IMR-90 (cell line): ENCODE measurements at regions not wholly inside any gene's neighbourhood (a gene's known extent, or its start where the extent isn't known, plus 50 kb on each side); places are given as distances from the start of the nearest gene placed in this dataset.

Source experiments
- ATAC-seq: fragments of 200-7000 bp; cut with Tn5 transposase; 2 replicates; pipeline ENCODE4 v1.9.1; 2020; ENCODE audit warnings: low read depth, mild to moderate bottlenecking, moderate library complexity
- BruUV-seq: library from RNA; stranded (reverse); fragments of 400-500 nt; replicated peaks from 2 replicates; lab custom pipeline; 2021; lab: Mats Ljungman, UMichigan
- CTCF ChIA-PET: fragments of 300-600 bp; formaldehyde crosslinking; extraction: SDS; loops from one replicate; lab custom pipeline; 2021; ENCODE audit warnings: antibody characterized with exemption; lab: Yijun Ruan, JAX
- POLR2A ChIA-PET: fragments of 300-600 bp; sonication (Branson Sonifier 250); formaldehyde crosslinking; loops from one replicate; lab custom pipeline; 2022; ENCODE audit warnings: antibody characterized with exemption; ENCODE audit not compliant: unreplicated experiment; lab: Charles Lee
- DNase-seq: peaks from one replicate; pipeline ENCODE4 v3.0.0; 2013
- H2AFZ ChIP-seq: replicated peaks from 2 replicates; pipeline ENCODE3; 2013; ENCODE audit warnings: low read length, mild to moderate bottlenecking; ENCODE audit not compliant: poor library complexity
- H2AK5ac ChIP-seq: 2 replicates; pipeline ENCODE4 v1.6.1; 2013; ENCODE audit warnings: low read depth, low read length, inconsistent platforms
- H2AK9ac ChIP-seq: replicated peaks from 2 replicates; pipeline ENCODE3; 2013; ENCODE audit warnings: mild to moderate bottlenecking, low read depth, low read length, moderate library complexity; ENCODE audit not compliant: poor library complexity
- H2BK120ac ChIP-seq: 2 replicates; pipeline ENCODE4 v1.6.1; 2013; ENCODE audit warnings: low read depth, low read length, inconsistent platforms
- H2BK15ac ChIP-seq: 3 replicates; pipeline ENCODE4 v1.6.1; 2013; ENCODE audit warnings: low read depth, low read length, inconsistent platforms
- H2BK20ac ChIP-seq: 2 replicates; pipeline ENCODE4 v1.6.1; 2013; ENCODE audit warnings: low read depth, mild to moderate bottlenecking, inconsistent platforms, low read length, moderate library complexity
- H2BK5ac ChIP-seq: 2 replicates; pipeline ENCODE4 v1.6.1; 2013; ENCODE audit warnings: mild to moderate bottlenecking, low read depth, low read length, inconsistent platforms; ENCODE audit not compliant: poor library complexity, severe bottlenecking
- H3K14ac ChIP-seq: replicated peaks from 2 replicates; pipeline ENCODE4 v1.6.1; 2013; ENCODE audit warnings: low read depth, low read length, inconsistent platforms
- H3K18ac ChIP-seq: 2 replicates; pipeline ENCODE4 v1.6.1; 2013; ENCODE audit warnings: low read depth, low read length, control low read depth
- H3K23ac ChIP-seq: 2 replicates; pipeline ENCODE4 v1.6.1; 2013; ENCODE audit warnings: low read depth, low read length, inconsistent platforms
- H3K27ac ChIP-seq: 2 replicates; pipeline ENCODE4 v1.5.1; 2013; ENCODE audit warnings: mild to moderate bottlenecking, control low read depth, low read length; ENCODE audit not compliant: insufficient read depth
- H3K27me3 ChIP-seq: 2 replicates; pipeline ENCODE4 v1.6.1; 2013; ENCODE audit warnings: low read length; ENCODE audit not compliant: control insufficient read depth, insufficient read depth
- H3K36me3 ChIP-seq: 2 replicates; pipeline ENCODE4 v1.6.1; 2013; ENCODE audit warnings: low read length, mixed read lengths; ENCODE audit not compliant: control insufficient read depth, insufficient read depth
- H3K4ac ChIP-seq: 2 replicates; pipeline ENCODE4 v1.6.1; 2013; ENCODE audit warnings: low read depth, low read length, inconsistent platforms
- H3K4me1 ChIP-seq: 2 replicates; pipeline ENCODE4 v1.6.1; 2013; ENCODE audit warnings: low read length, mixed read lengths; ENCODE audit not compliant: control insufficient read depth, insufficient read depth
- H3K4me2 ChIP-seq: 2 replicates; pipeline ENCODE4 v1.6.1; 2013; ENCODE audit warnings: low read depth, mild to moderate bottlenecking, control low read depth, low read length, moderate library complexity
- H3K4me3 ChIP-seq: 2 replicates; pipeline ENCODE4 v1.5.1; 2013; ENCODE audit warnings: low read depth, mild to moderate bottlenecking, control low read depth, low read length, moderate library complexity; ENCODE audit not compliant: insufficient read depth
- H3K56ac ChIP-seq: 2 replicates; pipeline ENCODE4 v1.6.1; 2013; ENCODE audit warnings: low read length, inconsistent platforms; ENCODE audit not compliant: insufficient read depth; ENCODE audit errors: extremely low read depth
- H3K79me1 ChIP-seq, 2 experiments: 2 replicates each; pipeline ENCODE4 v1.6.1; 2013; ENCODE audit warnings: low read length in 2 of 2, inconsistent platforms in 1 of 2, low read depth in 1 of 2
- H3K9ac ChIP-seq: 2 replicates; pipeline ENCODE4 v1.6.1; 2013; ENCODE audit warnings: low read depth, low read length, control low read depth
- H3K9me1 ChIP-seq: 2 replicates; pipeline ENCODE4 v1.6.1; 2013; ENCODE audit warnings: low read length, inconsistent platforms; ENCODE audit not compliant: insufficient read depth
- H3K9me3 ChIP-seq: 2 replicates; pipeline ENCODE4 v1.6.1; 2013; ENCODE audit warnings: low read length; ENCODE audit not compliant: control insufficient read depth, insufficient read depth
- H4K20me1 ChIP-seq: 2 replicates; pipeline ENCODE4 v1.6.1; 2013; ENCODE audit warnings: low read length, inconsistent platforms; ENCODE audit not compliant: insufficient read depth
- H4K5ac ChIP-seq: 2 replicates; pipeline ENCODE4 v1.6.1; 2013; ENCODE audit warnings: mild to moderate bottlenecking, low read depth, low read length, control low read depth
- H4K8ac ChIP-seq, 2 experiments: 2 replicates each; pipeline ENCODE4 v1.6.1; 2013; ENCODE audit warnings: low read depth in 2 of 2, low read length in 2 of 2, control low read depth in 1 of 2, inconsistent platforms in 1 of 2
- H4K91ac ChIP-seq: 2 replicates; pipeline ENCODE4 v1.6.1; 2013; ENCODE audit warnings: low read depth, low read length, inconsistent platforms; ENCODE audit not compliant: insufficient read depth
- BHLHE40 ChIP-seq: fragments of 150-350 bp; IDR thresholded peaks from 2 replicates; pipeline ENCODE4 v1.6.1; 2016; ENCODE audit warnings: mild to moderate bottlenecking, low read depth, low read length
- ELK1 ChIP-seq: fragments of 150-350 bp; IDR thresholded peaks from 2 replicates; pipeline ENCODE4 v1.6.1; 2016; ENCODE audit warnings: low read depth, mild to moderate bottlenecking, low read length, moderate library complexity, borderline replicate concordance
- MAFK ChIP-seq: IDR thresholded peaks from 2 replicates; pipeline ENCODE4 v1.6.1; 2012; ENCODE audit warnings: low read depth, low read length, improper control_type of control experiment
- MAZ ChIP-seq: IDR thresholded peaks from 2 replicates; pipeline ENCODE4 v1.6.1; 2012; ENCODE audit warnings: low read depth, mild to moderate bottlenecking, low read length, improper control_type of control experiment, moderate library complexity, borderline replicate concordance
- MXI1 ChIP-seq: IDR thresholded peaks from 2 replicates; pipeline ENCODE4 v1.6.1; 2012; ENCODE audit warnings: low read depth, mild to moderate bottlenecking, low read length, moderate library complexity, borderline replicate concordance
- NFE2L2 ChIP-seq: fragments of 150-350 bp; IDR thresholded peaks from 2 replicates; pipeline ENCODE4 v1.6.1; 2016; ENCODE audit warnings: low read depth, mild to moderate bottlenecking, low read length
- POLR2A ChIP-seq: IDR thresholded peaks from 2 replicates; pipeline ENCODE4 v1.6.1; 2012; ENCODE audit warnings: mild to moderate bottlenecking, low read depth, low read length
- RAD21 ChIP-seq: IDR thresholded peaks from 2 replicates; pipeline ENCODE4 v1.6.1; 2012; ENCODE audit warnings: low read length, improper control_type of control experiment
- RCOR1 ChIP-seq: IDR thresholded peaks from 2 replicates; pipeline ENCODE4 v1.6.1; 2012; ENCODE audit warnings: mild to moderate bottlenecking, low read length, improper control_type of control experiment; ENCODE audit not compliant: insufficient replicate concordance
- RFX5 ChIP-seq: IDR thresholded peaks from 2 replicates; pipeline ENCODE4 v1.8.0; 2012; ENCODE audit warnings: low read depth, mild to moderate bottlenecking, low read length, moderate library complexity
- SMC3 ChIP-seq: fragments of 150-350 bp; IDR thresholded peaks from 2 replicates; pipeline ENCODE4 v1.6.1; 2016; ENCODE audit warnings: low read depth, mild to moderate bottlenecking, antibody characterized with exemption, low read length, moderate library complexity
- USF2 ChIP-seq: fragments of 150-350 bp; IDR thresholded peaks from 2 replicates; pipeline ENCODE4 v1.6.1; 2017; ENCODE audit warnings: mild to moderate bottlenecking, antibody characterized with exemption, low read length, low read depth
- WGBS, 2 experiments: methylation state at CpG; one replicate each; pipeline versions ENCODE4 v1.1.5 to v1.1.7; 2013; ENCODE audit warnings: missing lambda C conversion rate in 2 of 2; ENCODE audit not compliant: insufficient read length in 1 of 2; ENCODE audit errors: extremely low coverage in 2 of 2; 5-methylcytosine and 5-hydroxymethylcytosine counted together
- dilution Hi-C: fragments of 300-500 bp; cut with HindIII; formaldehyde crosslinking; loops from one replicate; pipeline ENCODE4 v1.14.3; 2018; ENCODE audit warnings: low sequenced_read_pairs; ENCODE audit not compliant: unreplicated experiment
- in situ Hi-C: fragments of 300-500 bp; cut with MboI; formaldehyde crosslinking; loops from 3 replicates; pipeline ENCODE4 v1.14.3; 2019; ENCODE audit warnings: low sequenced_read_pairs, inconsistent platforms, mixed read lengths
- intact Hi-C: fragments of 100-400 bp; cut with micrococcal nuclease; formaldehyde crosslinking; loops from 2 replicates; pipeline ENCODE4 v1.10.0; 2022

DNA sequence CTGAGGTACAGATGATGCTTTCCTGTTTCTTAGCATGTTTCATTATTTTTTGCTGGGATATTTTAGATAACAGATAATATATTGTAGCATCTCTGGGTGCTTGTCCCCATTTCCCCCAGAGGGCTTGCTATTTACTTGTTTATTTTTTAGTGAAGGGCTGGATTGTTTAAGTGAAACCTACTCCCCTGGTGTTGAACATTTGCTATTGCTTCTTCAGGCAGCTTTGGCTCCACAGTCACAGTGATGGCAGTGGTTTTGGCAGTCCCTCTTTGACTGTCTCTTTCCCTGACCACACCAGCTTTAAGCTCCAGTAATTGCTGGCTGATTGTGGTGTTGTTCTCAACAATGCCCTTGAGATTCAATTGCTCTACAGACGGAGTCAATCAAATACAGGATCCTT lies 128.9 kb downstream of the KLF13 start:
- POLR2A ChIA-PET, result no interaction called here
- Histone ChIP-seq H3K23ac (no peak overlapping the region), H3K27me3 (no peaks in the 10 kb centered on the region), H3K56ac (no peak overlapping the region), H2AK5ac (no peak overlapping the region), H3K4me1 (peaks cover 4% of the 10 kb centered on the region; the same call in 1 of the 2 replicates), H3K9me3 (no peaks in the 10 kb centered on the region; the same call in 1 of the 2 replicates), H2AFZ (peak overlapping the region; percentile 33), H4K91ac (no peak overlapping the region), H3K4ac (no peak overlapping the region), H3K27ac (no peak overlapping the region), H3K4me3 (no peak overlapping the region), H3K9me1 (peaks cover 7% of the 10 kb centered on the region; the same call in 1 of the 2 replicates), H4K5ac (no peak overlapping the region), H4K8ac (no peak overlapping the region), H2BK5ac (no peak overlapping the region), H3K9ac (no peak overlapping the region), H2BK20ac (no peak overlapping the region), H4K20me1 (no peaks in the 10 kb centered on the region), H3K36me3 (no peaks in the 10 kb centered on the region), H2BK120ac (no peak overlapping the region), H3K14ac (no peak overlapping the region), H3K79me1 (no peaks in the 10 kb centered on the region), H3K18ac (no peak overlapping the region), H2AK9ac (no peak overlapping the region), H2BK15ac (no peak overlapping the region), H3K4me2 (no peak overlapping the region)
- intact Hi-C loops (no loop called here), in situ Hi-C loops (no loop called here), dilution Hi-C loops (no loop called here)
- ATAC-seq, result no peak
- no peak for DNase-seq
- BruUV-seq, result no TSS peak
- TF ChIP-seq POLR2A (no peak), ELK1 (no peak), NFE2L2 (no peak), SMC3 (no peak), RAD21 (no peak), RFX5 (no peak), MXI1 (no peak), MAZ (no peak), RCOR1 (no peak), MAFK (no peak), BHLHE40 (no peak), USF2 (no peak)
- WGBS, 2 experiments, result no CpG with 5 or more reads among the region's 1 CpG
- CTCF ChIA-PET, result interaction anchor here (0.6 kb wide), 1 partner anchor 828 kb away, joined by 5 read pairs; no protein-coding TSS in a partner anchor
